ENCODE measurements at regions not wholly inside any gene's neighbourhood (a gene's known extent, or its start where the extent isn't known, plus 50 kb on each side); places are given as distances from the start of the nearest gene placed in this dataset.

DNA sequence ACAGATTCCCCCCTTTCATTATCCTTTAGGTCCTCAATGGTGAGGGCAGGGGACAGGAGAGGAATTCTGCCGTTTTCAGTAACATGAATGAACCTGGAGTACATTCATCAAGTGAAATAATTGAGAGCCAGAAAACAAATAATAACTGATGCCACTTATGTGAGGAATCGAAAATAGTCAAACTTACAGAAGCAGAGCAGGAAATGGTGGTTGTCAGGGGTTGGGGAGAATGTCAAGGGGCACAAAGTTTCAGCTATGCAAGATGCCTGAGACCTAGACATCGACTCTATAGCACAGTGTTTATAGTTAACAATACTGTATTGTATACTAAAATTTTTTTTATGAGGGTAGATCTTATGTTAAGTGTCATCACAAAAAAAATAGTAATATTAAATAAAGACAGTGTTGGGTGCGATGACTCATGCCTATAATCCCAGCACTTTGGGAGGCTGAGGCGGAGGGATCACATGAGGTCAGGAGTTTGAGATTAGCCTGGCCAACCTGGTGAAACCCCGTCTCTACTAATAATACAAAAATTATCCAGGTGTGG is 1219.8 kb downstream of the GATA3 start:
- WGBS, 2 donors: 69 to 71% methylated on average over 6 of the region's 6 CpGs
- Histone ChIP-seq H3K27ac (no peak overlapping the region), H3K4me1 (no peaks in the 10 kb centered on the region), H3K9me3 (no peaks in the 10 kb centered on the region), H3K27me3 (no peaks in the 10 kb centered on the region), H3K36me3 (no peaks in the 10 kb centered on the region), H3K4me3 (no peak overlapping the region)
- intact Hi-C loops (cut with DNase I): no loop called here
- no peak for TF ChIP-seq POLR2A (IDR thresholded peaks at IDR 0.05)
- no peak for TF ChIP-seq EP300 (IDR thresholded peaks at IDR 0.05)
- no peak for TF ChIP-seq POLR2AphosphoS5 (IDR thresholded peaks at IDR 0.05)
- TF ChIP-seq, protein P1, sequence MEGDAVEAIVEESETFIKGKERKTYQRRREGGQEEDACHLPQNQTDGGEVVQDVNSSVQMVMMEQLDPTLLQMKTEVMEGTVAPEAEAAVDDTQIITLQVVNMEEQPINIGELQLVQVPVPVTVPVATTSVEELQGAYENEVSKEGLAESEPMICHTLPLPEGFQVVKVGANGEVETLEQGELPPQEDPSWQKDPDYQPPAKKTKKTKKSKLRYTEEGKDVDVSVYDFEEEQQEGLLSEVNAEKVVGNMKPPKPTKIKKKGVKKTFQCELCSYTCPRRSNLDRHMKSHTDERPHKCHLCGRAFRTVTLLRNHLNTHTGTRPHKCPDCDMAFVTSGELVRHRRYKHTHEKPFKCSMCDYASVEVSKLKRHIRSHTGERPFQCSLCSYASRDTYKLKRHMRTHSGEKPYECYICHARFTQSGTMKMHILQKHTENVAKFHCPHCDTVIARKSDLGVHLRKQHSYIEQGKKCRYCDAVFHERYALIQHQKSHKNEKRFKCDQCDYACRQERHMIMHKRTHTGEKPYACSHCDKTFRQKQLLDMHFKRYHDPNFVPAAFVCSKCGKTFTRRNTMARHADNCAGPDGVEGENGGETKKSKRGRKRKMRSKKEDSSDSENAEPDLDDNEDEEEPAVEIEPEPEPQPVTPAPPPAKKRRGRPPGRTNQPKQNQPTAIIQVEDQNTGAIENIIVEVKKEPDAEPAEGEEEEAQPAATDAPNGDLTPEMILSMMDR (IDR thresholded peaks at IDR 0.05): no peak
- DNase-seq: no peak

DNA sequence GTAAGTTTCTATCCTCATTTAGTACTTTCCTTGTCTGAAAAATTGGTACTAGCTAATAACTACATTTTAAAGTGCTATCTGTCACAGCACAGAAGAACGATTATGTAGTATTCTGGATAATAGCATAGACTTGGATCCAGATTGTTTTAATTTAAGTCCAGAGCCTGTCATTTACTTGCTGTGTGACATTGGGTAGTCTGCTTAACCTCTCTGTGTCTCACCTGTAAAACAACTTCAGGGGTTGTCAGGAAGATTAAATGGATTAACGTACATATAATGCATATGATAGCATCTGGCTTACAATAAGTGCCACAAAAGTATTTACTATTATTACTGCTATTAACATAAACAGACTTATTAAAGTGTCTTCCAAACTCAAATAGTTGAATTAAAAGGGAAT is 1221.4 kb downstream of the GATA3 start:
- intact Hi-C loops (cut with DNase I): no loop called here
- DNase-seq: no peak
- no peaks in the 10 kb centered on the region for H3K9me3 ChIP-seq
- no peak for TF ChIP-seq POLR2AphosphoS5 (IDR thresholded peaks at IDR 0.05)
- TF ChIP-seq, protein P1 (IDR thresholded peaks at IDR 0.05): no peak
- TF ChIP-seq EP300 (IDR thresholded peaks at IDR 0.05): no peak
- no peak for TF ChIP-seq POLR2A (IDR thresholded peaks at IDR 0.05)
- no peaks in the 10 kb centered on the region for H3K4me1 ChIP-seq
- H3K27ac ChIP-seq: no peak overlapping the region
- WGBS, 2 donors: 69 to 78% methylated on average over 2 of the region's 2 CpGs
- H3K4me3 ChIP-seq: no peak overlapping the region
- no peaks in the 10 kb centered on the region for H3K36me3 ChIP-seq
- H3K27me3 ChIP-seq: no peaks in the 10 kb centered on the region

DNA sequence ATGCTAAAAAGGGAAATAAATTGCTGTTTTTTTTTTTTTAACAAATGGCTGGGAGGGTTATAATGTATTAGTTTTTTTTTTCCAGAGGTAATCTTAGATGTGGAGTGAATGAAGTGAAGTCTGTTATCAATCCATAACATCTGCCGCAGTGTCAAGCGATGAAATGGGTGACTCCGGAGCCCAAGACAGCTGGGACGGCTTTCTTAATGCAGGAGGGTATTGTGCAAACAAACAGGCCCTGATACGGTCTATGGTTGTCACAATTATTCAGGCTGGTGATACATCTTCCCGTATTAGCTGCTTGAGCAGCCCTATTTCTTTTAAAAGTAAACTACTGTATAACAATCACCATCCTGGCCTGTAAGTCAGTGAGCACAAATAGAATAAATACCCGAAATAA is 1231.2 kb downstream of the GATA3 start:
- no peak for DNase-seq
- H3K27ac ChIP-seq: no peak overlapping the region

GRCh38 chr10:9289811-9290210 is 1235.3 kb downstream of the GATA3 start:
- Histone ChIP-seq H3K36me3 (no peaks in the 10 kb centered on the region), H3K4me3 (no peak overlapping the region), H3K27me3 (no peaks in the 10 kb centered on the region), H3K9me3 (no peaks in the 10 kb centered on the region), H3K4me1 (no peaks in the 10 kb centered on the region), H3K27ac (no peak overlapping the region)
- WGBS, 2 donors: 85 to 93% methylated on average over 1 of the region's 1 CpG
- TF ChIP-seq POLR2AphosphoS5 (IDR thresholded peaks at IDR 0.05) (no peak), POLR2A (IDR thresholded peaks at IDR 0.05) (no peak), EP300 (IDR thresholded peaks at IDR 0.05) (no peak)
- TF ChIP-seq, protein P1 (IDR thresholded peaks at IDR 0.05): no peak
- intact Hi-C loops (cut with DNase I): no loop called here
- DNase-seq: no peak

More for the DNA sequence above, 1231.2 kb downstream of the GATA3 start:
- WGBS, 2 donors: 72 to 79% methylated on average over 7 of the region's 7 CpGs
- H3K4me1 ChIP-seq: no peaks in the 10 kb centered on the region
- no peaks in the 10 kb centered on the region for H3K27me3 ChIP-seq
- H3K9me3 ChIP-seq: no peaks in the 10 kb centered on the region
- H3K36me3 ChIP-seq: no peaks in the 10 kb centered on the region
- H3K4me3 ChIP-seq: no peak overlapping the region
- intact Hi-C loops (cut with DNase I): no loop called here
- TF ChIP-seq, protein P1 (IDR thresholded peaks at IDR 0.05): no peak
- TF ChIP-seq POLR2A (IDR thresholded peaks at IDR 0.05): no peak
- TF ChIP-seq EP300 (IDR thresholded peaks at IDR 0.05): no peak
- TF ChIP-seq POLR2AphosphoS5 (IDR thresholded peaks at IDR 0.05): no peak

DNA sequence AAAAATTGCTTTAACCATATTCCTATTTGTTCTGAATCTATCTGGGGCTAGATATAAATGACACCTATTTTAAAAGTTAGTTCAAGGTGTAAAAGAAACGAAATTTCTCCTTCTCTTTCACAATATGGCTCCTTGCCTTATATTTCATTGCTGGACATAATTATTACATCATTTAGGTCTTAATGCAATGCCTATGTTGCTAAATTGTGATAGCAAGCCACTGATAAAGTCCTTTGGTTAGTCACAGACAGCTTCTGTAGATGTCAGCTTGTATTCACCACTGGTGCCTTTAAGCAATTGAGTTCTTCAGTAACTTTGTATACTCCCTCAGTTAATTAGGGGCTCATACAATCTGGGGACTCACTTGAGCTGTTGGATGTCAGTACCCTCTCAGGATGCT is 1236.6 kb downstream of the GATA3 start:
- Histone ChIP-seq H3K4me1 (no peaks in the 10 kb centered on the region), H3K9me3 (no peaks in the 10 kb centered on the region), H3K36me3 (no peaks in the 10 kb centered on the region), H3K27me3 (no peaks in the 10 kb centered on the region), H3K4me3 (no peak overlapping the region), H3K27ac (no peak overlapping the region)
- DNase-seq: no peak
- intact Hi-C loops (cut with DNase I): no loop called here
- WGBS, 2 donors: 11 to 67% methylated on average over 1 of the region's 1 CpG
- TF ChIP-seq, protein P1 (IDR thresholded peaks at IDR 0.05): no peak
- TF ChIP-seq POLR2AphosphoS5 (IDR thresholded peaks at IDR 0.05) (no peak), EP300 (IDR thresholded peaks at IDR 0.05) (no peak), POLR2A (IDR thresholded peaks at IDR 0.05) (no peak)
